HG03196 (cell line): ENCODE measurements at regions not wholly inside any gene's neighbourhood (a gene's known extent, or its start where the extent isn't known, plus 50 kb on each side); places are given as distances from the start of the nearest gene placed in this dataset.

Experiments
- ATAC-seq: cut with Tn5 transposase; IDR thresholded peaks from one replicate; pipeline ENCODE4 v1.9.1; 2021; ENCODE audit not compliant: unreplicated experiment

- no peak for ATAC-seq
Observed at GRCh38 chr2:111675419-111676194, 208.4 kb downstream of the ANAPC1 start.

- ATAC-seq: no peak
Observed at GRCh38 chr2:111676291-111676822, 207.6 kb downstream of the ANAPC1 start.

GRCh38 chr2:111678161-111678560, 205.8 kb downstream of the ANAPC1 start:
- no peak for ATAC-seq

GRCh38 chr2:111678651-111679050, 205.3 kb downstream of the ANAPC1 start:
- ATAC-seq: no peak

- no peak for ATAC-seq
Observed at GRCh38 chr2:111679202-111679601, 204.8 kb downstream of the ANAPC1 start.

- no peak for ATAC-seq
Observed at GRCh38 chr2:111684611-111685010, 199.4 kb downstream of the ANAPC1 start.

- ATAC-seq: no peak
Observed at GRCh38 chr2:111685342-111685741, 198.7 kb downstream of the ANAPC1 start.

- ATAC-seq: no peak
Observed at GRCh38 chr2:111686994-111687393, 197.0 kb downstream of the ANAPC1 start.

GRCh38 chr2:111687911-111688310, 196.1 kb downstream of the ANAPC1 start:
- no peak for ATAC-seq

GRCh38 chr2:111688482-111688881, 195.5 kb downstream of the ANAPC1 start:
- no peak for ATAC-seq

- no peak for ATAC-seq
Observed at GRCh38 chr2:111689174-111689573, 194.8 kb downstream of the ANAPC1 start.

GRCh38 chr2:111689941-111690340, 194.1 kb downstream of the ANAPC1 start:
- no peak for ATAC-seq

GRCh38 chr2:111691164-111691875, 192.7 kb downstream of the ANAPC1 start:
- no peak for ATAC-seq

GRCh38 chr2:111692311-111692710, 191.7 kb downstream of the ANAPC1 start:
- ATAC-seq: no peak

- no peak for ATAC-seq
Observed at GRCh38 chr2:111694700-111695101, 189.3 kb downstream of the ANAPC1 start.

- ATAC-seq: no peak
Observed at GRCh38 chr2:111695441-111696007, 188.5 kb downstream of the ANAPC1 start.

- ATAC-seq: no peak
Observed at GRCh38 chr2:111696226-111696625, 187.8 kb downstream of the ANAPC1 start.

- ATAC-seq: no peak
Observed at GRCh38 chr2:111697560-111697959, 186.4 kb downstream of the ANAPC1 start.

GRCh38 chr2:111698089-111698488, 185.9 kb downstream of the ANAPC1 start:
- ATAC-seq: no peak

- no peak for ATAC-seq
Observed at GRCh38 chr2:111698743-111699554, 185.0 kb downstream of the ANAPC1 start.

- no peak for ATAC-seq
Observed at GRCh38 chr2:111701266-111701665, 182.7 kb downstream of the ANAPC1 start.
